SK-N-SH (cell line): ENCODE measurements at regions not wholly inside any gene's neighbourhood (a gene's known extent, or its start where the extent isn't known, plus 50 kb on each side); places are given as distances from the start of the nearest gene placed in this dataset.

ENCODE experiments used
- CTCF ChIA-PET: fragments of 300-600, 350-600 bp; formaldehyde crosslinking; extraction: SDS; loops from one replicate; lab custom pipeline; 2021; lab: Yijun Ruan, JAX
- POLR2A ChIA-PET: fragments of 350-600 bp; sonication (Branson Sonifier 250); formaldehyde crosslinking; extraction: SDS; loops from one replicate; lab custom pipeline; 2020; ENCODE audit warnings: antibody characterized with exemption, inconsistent platforms; lab: Yijun Ruan, JAX
- DNase-seq: peaks from one replicate; pipeline ENCODE4 v3.0.0; 2012
- H2AFZ ChIP-seq: fragments of 200-600 bp; sonication (generic); 2 replicates; pipeline ENCODE4 v1.8.1; 2016; ENCODE audit warnings: antibody characterized with exemption, mild to moderate bottlenecking, low read depth
- H3F3A ChIP-seq: fragments of 200-600 bp; sonication (generic); replicated peaks from 2 replicates; pipeline ENCODE3; 2016; ENCODE audit warnings: antibody characterized with exemption, mild to moderate bottlenecking; ENCODE audit not compliant: insufficient read depth
- H3K27ac ChIP-seq, 2 experiments: fragments of 200-500 bp in 1 of 2; fragments of 200-600 bp in 1 of 2; sonication (Bioruptor generic) in 1 of 2; sonication (generic), shearing (Covaris generic) in 1 of 2; 2 replicates each; pipeline versions ENCODE4 v1.5.1 to v1.6.1; 2014 to 2016; ENCODE audit warnings: low read depth in 2 of 2, inconsistent platforms in 1 of 2, low read length in 1 of 2, mild to moderate bottlenecking in 1 of 2, mixed read lengths in 1 of 2
- H3K27me3 ChIP-seq: fragments of 200-600 bp; sonication (generic), shearing (Covaris generic); 2 replicates; pipeline ENCODE4 v1.6.1; 2016; ENCODE audit warnings: mixed run types; ENCODE audit not compliant: insufficient read depth
- H3K36me3 ChIP-seq, 2 experiments: fragments of 200-500 bp in 1 of 2; fragments of 200-600 bp in 1 of 2; sonication (Bioruptor generic) in 1 of 2; sonication (generic) in 1 of 2; replicated peaks in 1 of 2; 2 replicates each; pipeline versions ENCODE3 to v1.5.1; 2014 to 2016; ENCODE audit warnings: low read length in 1 of 2, mild to moderate bottlenecking in 1 of 2; ENCODE audit not compliant: insufficient read depth in 2 of 2, control insufficient read depth in 1 of 2
- H3K4me1 ChIP-seq, 2 experiments: fragments of 200-500 bp in 1 of 2; fragments of 200-600 bp in 1 of 2; sonication (Bioruptor generic) in 1 of 2; sonication (generic), shearing (Covaris generic) in 1 of 2; 2 replicates each; pipeline versions ENCODE4 v1.5.1 to v1.6.1; 2014 to 2016; ENCODE audit warnings: low read depth in 1 of 2, low read length in 1 of 2, mixed run types in 1 of 2; ENCODE audit not compliant: insufficient read depth in 2 of 2, control insufficient read depth in 1 of 2
- H3K4me2 ChIP-seq: fragments of 200-600 bp; sonication (generic), shearing (Covaris generic); 2 replicates; pipeline ENCODE4 v1.6.1; 2017; ENCODE audit warnings: mixed run types
- H3K4me3 ChIP-seq, 2 experiments: fragments of 200-500 bp in 1 of 2; fragments of 200-600 bp in 1 of 2; sonication (Bioruptor generic) in 1 of 2; sonication (generic), shearing (Covaris generic) in 1 of 2; 2 replicates each; pipeline versions ENCODE4 v1.5.1 to v1.8.1; 2014 to 2016; ENCODE audit warnings: low read depth in 2 of 2, inconsistent platforms in 1 of 2, low read length in 1 of 2, mild to moderate bottlenecking in 1 of 2, mixed read lengths in 1 of 2, moderate library complexity in 1 of 2
- H3K79me2 ChIP-seq: fragments of 200-600 bp; sonication (generic); 2 replicates; pipeline ENCODE4 v1.8.1; 2017; ENCODE audit warnings: mild to moderate bottlenecking; ENCODE audit not compliant: insufficient read depth
- H3K9ac ChIP-seq: fragments of 200-600 bp; sonication (generic); 2 replicates; pipeline ENCODE4 v1.6.1; 2017; ENCODE audit warnings: mixed run types
- H3K9me2 ChIP-seq: fragments of 200-600 bp; sonication (generic); 2 replicates; pipeline ENCODE4 v1.6.1; 2017; ENCODE audit warnings: mixed run types
- H3K9me3 ChIP-seq: fragments of 200-600 bp; sonication (generic); 2 replicates; pipeline ENCODE4 v1.6.1; 2017; ENCODE audit warnings: mixed run types, mild to moderate bottlenecking, moderate library complexity
- H4K20me1 ChIP-seq: fragments of 200-600 bp; sonication (generic); 2 replicates; pipeline ENCODE4 v1.6.1; 2017; ENCODE audit warnings: mild to moderate bottlenecking, mixed run types; ENCODE audit not compliant: insufficient read depth
- CHD2 ChIP-seq: fragments of 150-350 bp; IDR thresholded peaks from 2 replicates; pipeline ENCODE4 v1.6.1; 2018; ENCODE audit warnings: low read length; ENCODE audit not compliant: partially characterized antibody
- CTCF ChIP-seq: fragments of 200-600 bp; sonication (generic); IDR thresholded peaks from 2 replicates; pipeline ENCODE4 v1.6.1; 2017; ENCODE audit warnings: antibody characterized with exemption, mild to moderate bottlenecking, moderate library complexity
- ELF1 ChIP-seq: IDR thresholded peaks from 2 replicates; pipeline ENCODE4 v1.4.0; 2012
- EP300 ChIP-seq, 2 experiments: IDR thresholded peaks; 2 replicates each; pipeline versions ENCODE4 v1.4.0 to v1.6.1; 2012; ENCODE audit warnings: borderline replicate concordance in 1 of 2, low read depth in 1 of 2, low read length in 1 of 2
- EZH2phosphoT487 ChIP-seq: fragments of 200-600 bp; sonication (generic); IDR thresholded peaks from 2 replicates; pipeline ENCODE4 v1.6.1; 2017; ENCODE audit warnings: low read depth, mixed run types, mild to moderate bottlenecking, antibody characterized with exemption, moderate library complexity, borderline replicate concordance
- FOSL2 ChIP-seq: IDR thresholded peaks from 2 replicates; pipeline ENCODE4 v1.4.0; 2012; ENCODE audit warnings: low read depth, mild to moderate bottlenecking, moderate library complexity, borderline replicate concordance
- FOXJ3 ChIP-seq: sonication (generic); formaldehyde crosslinking; IDR thresholded peaks from 2 replicates; pipeline ENCODE4 v1.5.1; 2020; ENCODE audit warnings: mild to moderate bottlenecking, missing genetic modification reagents
- FOXM1 ChIP-seq: IDR thresholded peaks from 2 replicates; pipeline ENCODE4 v1.4.0; 2012; ENCODE audit warnings: low read depth, mild to moderate bottlenecking
- GABPA ChIP-seq: IDR thresholded peaks from 2 replicates; pipeline ENCODE4 v1.4.0; 2012; ENCODE audit warnings: low read depth, mild to moderate bottlenecking
- JUND ChIP-seq: IDR thresholded peaks from 2 replicates; pipeline ENCODE4 v1.4.0; 2012
- MEF2A ChIP-seq: IDR thresholded peaks from 2 replicates; pipeline ENCODE4 v1.4.0; 2012; ENCODE audit warnings: low read depth, borderline replicate concordance
- MXI1 ChIP-seq: IDR thresholded peaks from 2 replicates; pipeline ENCODE4 v1.6.1; 2012; ENCODE audit warnings: mild to moderate bottlenecking, low read depth, low read length, improper control_type of control experiment
- NFIC ChIP-seq: IDR thresholded peaks from 2 replicates; pipeline ENCODE4 v1.4.0; 2012; ENCODE audit warnings: borderline replicate concordance
- NRF1 ChIP-seq: IDR thresholded peaks from 2 replicates; pipeline ENCODE4 v1.6.1; 2012; ENCODE audit warnings: low read depth, mild to moderate bottlenecking, low read length
- PBX3 ChIP-seq: IDR thresholded peaks from 2 replicates; pipeline ENCODE4; 2012
- RCOR1 ChIP-seq: fragments of 150-350 bp; IDR thresholded peaks from 2 replicates; pipeline ENCODE4 v1.6.1; 2017; ENCODE audit warnings: antibody characterized with exemption, low read length
- RFX5 ChIP-seq: IDR thresholded peaks from 2 replicates; pipeline ENCODE4 v1.6.1; 2012; ENCODE audit warnings: mild to moderate bottlenecking, improper control_type of control experiment, low read length
- SIN3A ChIP-seq: IDR thresholded peaks from 2 replicates; pipeline ENCODE4 v1.6.1; 2012; ENCODE audit warnings: low read depth, mild to moderate bottlenecking, low read length, moderate library complexity, borderline replicate concordance
- SMC3 ChIP-seq: IDR thresholded peaks from 2 replicates; pipeline ENCODE4 v1.6.1; 2012; ENCODE audit warnings: low read depth, low read length, improper control_type of control experiment
- TCF12 ChIP-seq: IDR thresholded peaks from 2 replicates; pipeline ENCODE4 v1.4.0; 2012
- TEAD4 ChIP-seq: IDR thresholded peaks from 2 replicates; pipeline ENCODE4 v1.4.0; 2012; ENCODE audit warnings: mild to moderate bottlenecking, borderline replicate concordance; ENCODE audit not compliant: insufficient read depth
- YY1 ChIP-seq: IDR thresholded peaks from 2 replicates; pipeline ENCODE4 v1.4.0; 2012; ENCODE audit warnings: low read depth, mild to moderate bottlenecking
- ZBTB33 ChIP-seq: IDR thresholded peaks from 2 replicates; pipeline ENCODE4 v1.4.0; 2012; ENCODE audit warnings: low read depth, borderline replicate concordance
- WGBS: methylation state at CpG from one replicate; pipeline ENCODE4 v1.1.6; 2017; ENCODE audit warnings: low lambda C conversion rate; 5-methylcytosine and 5-hydroxymethylcytosine counted together
- TF ChIP-seq, protein P1 (sequence below): IDR thresholded peaks from 2 replicates; pipeline ENCODE4 v1.4.0; 2012; ENCODE audit warnings: low read depth
- TF ChIP-seq, protein P2 (sequence below): IDR thresholded peaks from 2 replicates; pipeline ENCODE4 v1.6.1; 2012; ENCODE audit warnings: mild to moderate bottlenecking, low read depth, low read length, moderate library complexity

DNA sequence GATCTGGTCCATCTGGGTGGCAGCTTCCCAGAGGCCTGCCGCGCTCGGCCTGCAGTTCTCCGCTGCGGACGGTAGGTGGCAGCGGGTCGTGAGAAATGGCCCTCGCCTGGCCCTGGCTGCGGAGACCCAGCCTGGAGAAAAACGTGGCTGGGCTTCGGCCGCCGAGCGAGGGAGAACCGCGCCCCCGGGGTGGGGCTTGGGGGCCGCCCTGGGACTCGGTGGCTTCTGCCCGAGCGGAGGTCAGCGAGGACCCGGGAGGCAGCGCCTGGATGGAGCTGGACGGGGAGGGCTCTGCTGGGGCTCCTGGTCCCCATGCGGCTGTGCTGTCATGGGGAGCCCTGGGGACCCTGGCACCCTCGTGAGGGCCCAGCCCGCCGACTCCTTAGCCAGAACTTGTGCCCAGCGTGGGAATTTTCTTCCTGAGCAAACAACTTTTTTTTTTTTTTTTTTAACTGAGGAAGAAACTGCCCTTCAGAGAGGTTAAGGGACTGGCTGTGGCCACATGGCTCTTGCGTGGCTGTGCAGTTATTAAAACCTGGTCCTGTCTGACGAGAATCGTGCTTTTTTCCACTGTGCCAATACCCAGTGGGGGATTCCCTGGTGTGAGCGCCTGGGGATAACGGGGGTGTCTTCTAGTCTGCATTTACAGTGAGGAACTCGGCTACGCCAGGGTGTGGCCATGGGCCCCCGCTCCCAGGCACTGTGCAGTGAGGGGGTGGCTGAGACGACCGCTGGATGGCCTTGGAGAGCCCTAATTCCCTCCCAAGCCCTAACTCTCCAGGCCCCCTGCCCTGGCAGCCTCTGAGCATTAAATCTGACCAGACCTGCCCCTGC, 535.6 kb downstream of the INSC start:
- WGBS: 47% methylated on average over 10 of the region's 41 CpGs
- POLR2A ChIA-PET: interaction anchor here (0.5 to 1.6 kb wide), 15 partner anchors 9 to 963 kb away, joined by 3 to 12 read pairs (median 3); no protein-coding TSS in a partner anchor
- H3K36me3 ChIP-seq: no peaks in the 10 kb centered on the region
- no peak for TF ChIP-seq ZBTB33
- peak in 1 of 2 experiments; percentile 38; a peak in 1 of 4 replicates for TF ChIP-seq EP300 (IDR thresholded peaks at IDR 0.05; ENCODE audit: borderline replicate concordance in 1 of 2, low read depth in 1 of 2, low read length in 1 of 2)
- no peak for TF ChIP-seq NFIC
- no peak for TF ChIP-seq TEAD4
- TF ChIP-seq, protein P1, sequence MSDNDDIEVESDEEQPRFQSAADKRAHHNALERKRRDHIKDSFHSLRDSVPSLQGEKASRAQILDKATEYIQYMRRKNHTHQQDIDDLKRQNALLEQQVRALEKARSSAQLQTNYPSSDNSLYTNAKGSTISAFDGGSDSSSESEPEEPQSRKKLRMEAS: peak; percentile 38; the same call in 1 of the 2 replicates
- peak; percentile 77 for TF ChIP-seq CTCF
- no peak for TF ChIP-seq RCOR1
- TF ChIP-seq ELF1: no peak
- TF ChIP-seq FOSL2: no peak
- no peak for TF ChIP-seq FOXM1
- TF ChIP-seq FOXJ3 (CRISPR knock-in tag): peak; percentile 90
- no peak for TF ChIP-seq TCF12
- peak; percentile 84 for TF ChIP-seq CHD2
- no peak for TF ChIP-seq MEF2A
- no peak for TF ChIP-seq GABPA
- TF ChIP-seq EZH2phosphoT487: no peak
- no peak for TF ChIP-seq JUND
- TF ChIP-seq SIN3A: no peak
- TF ChIP-seq PBX3: no peak
- no peak for TF ChIP-seq NRF1
- TF ChIP-seq SMC3: peak; percentile 88
- TF ChIP-seq RFX5: no peak
- TF ChIP-seq YY1: no peak
- TF ChIP-seq, protein P2, sequence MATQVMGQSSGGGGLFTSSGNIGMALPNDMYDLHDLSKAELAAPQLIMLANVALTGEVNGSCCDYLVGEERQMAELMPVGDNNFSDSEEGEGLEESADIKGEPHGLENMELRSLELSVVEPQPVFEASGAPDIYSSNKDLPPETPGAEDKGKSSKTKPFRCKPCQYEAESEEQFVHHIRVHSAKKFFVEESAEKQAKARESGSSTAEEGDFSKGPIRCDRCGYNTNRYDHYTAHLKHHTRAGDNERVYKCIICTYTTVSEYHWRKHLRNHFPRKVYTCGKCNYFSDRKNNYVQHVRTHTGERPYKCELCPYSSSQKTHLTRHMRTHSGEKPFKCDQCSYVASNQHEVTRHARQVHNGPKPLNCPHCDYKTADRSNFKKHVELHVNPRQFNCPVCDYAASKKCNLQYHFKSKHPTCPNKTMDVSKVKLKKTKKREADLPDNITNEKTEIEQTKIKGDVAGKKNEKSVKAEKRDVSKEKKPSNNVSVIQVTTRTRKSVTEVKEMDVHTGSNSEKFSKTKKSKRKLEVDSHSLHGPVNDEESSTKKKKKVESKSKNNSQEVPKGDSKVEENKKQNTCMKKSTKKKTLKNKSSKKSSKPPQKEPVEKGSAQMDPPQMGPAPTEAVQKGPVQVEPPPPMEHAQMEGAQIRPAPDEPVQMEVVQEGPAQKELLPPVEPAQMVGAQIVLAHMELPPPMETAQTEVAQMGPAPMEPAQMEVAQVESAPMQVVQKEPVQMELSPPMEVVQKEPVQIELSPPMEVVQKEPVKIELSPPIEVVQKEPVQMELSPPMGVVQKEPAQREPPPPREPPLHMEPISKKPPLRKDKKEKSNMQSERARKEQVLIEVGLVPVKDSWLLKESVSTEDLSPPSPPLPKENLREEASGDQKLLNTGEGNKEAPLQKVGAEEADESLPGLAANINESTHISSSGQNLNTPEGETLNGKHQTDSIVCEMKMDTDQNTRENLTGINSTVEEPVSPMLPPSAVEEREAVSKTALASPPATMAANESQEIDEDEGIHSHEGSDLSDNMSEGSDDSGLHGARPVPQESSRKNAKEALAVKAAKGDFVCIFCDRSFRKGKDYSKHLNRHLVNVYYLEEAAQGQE: no peak
- TF ChIP-seq MXI1: peak; percentile 39; the same call in 1 of the 2 replicates

More for the DNA sequence above, 535.6 kb downstream of the INSC start:
- Histone ChIP-seq H3K27ac (peak overlapping the region in 1 of 2 experiments; percentile 87; a peak in 2 of 4 replicates), H3F3A (no peaks in the 10 kb centered on the region), H3K4me2 (peak overlapping the region; percentile 68), H3K4me1 (peaks cover 0 to 20% of the 10 kb centered on the region in 2 experiments; a peak in 2 of 4 replicates), H3K9me3 (no peaks in the 10 kb centered on the region), H3K27me3 (no peaks in the 10 kb centered on the region), H3K9ac (no peak overlapping the region), H2AFZ (peak overlapping the region; percentile 64), H3K79me2 (no peaks in the 10 kb centered on the region), H3K9me2 (no peaks in the 10 kb centered on the region), H4K20me1 (no peaks in the 10 kb centered on the region), H3K4me3 (peak overlapping the region; percentile 34 to 40)
- DNase-seq: peak; percentile 96
- CTCF ChIA-PET: interaction anchor here (0.6 to 2.8 kb wide), 74 partner anchors 9 to 963 kb away, joined by 3 to 37 read pairs (median 4); no protein-coding TSS in a partner anchor
